HG03064 (cell line): ENCODE measurements at regions not wholly inside any gene's neighbourhood (a gene's known extent, or its start where the extent isn't known, plus 50 kb on each side); places are given as distances from the start of the nearest gene placed in this dataset.

Source experiments
- ATAC-seq: cut with Tn5 transposase; IDR thresholded peaks from one replicate; pipeline ENCODE4 v1.9.1; 2021; ENCODE audit warnings: low read depth; ENCODE audit not compliant: unreplicated experiment

GRCh38 chr13:97133554-97133953, 88.6 kb upstream of the MBNL2 start:
- ATAC-seq, result no peak

DNA sequence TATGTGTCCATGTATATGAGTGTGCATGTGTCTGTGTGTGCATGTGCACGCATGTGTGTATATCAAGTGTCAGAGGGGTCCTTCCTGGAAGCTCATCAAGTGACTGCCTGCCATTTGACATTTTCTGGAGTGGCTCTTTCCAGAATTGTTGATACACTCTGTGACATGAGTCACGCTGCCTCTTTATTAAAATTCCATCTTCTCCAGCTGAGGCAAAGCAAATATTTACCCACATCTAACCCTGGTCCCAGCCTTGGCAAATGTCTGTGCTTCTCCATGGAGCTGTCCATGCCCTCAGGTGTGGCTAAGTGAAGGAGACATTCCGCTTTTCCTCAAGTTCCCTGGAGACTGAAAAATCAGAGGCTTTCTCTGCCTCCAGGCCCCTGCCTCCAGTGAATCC, 88.2 kb upstream of the MBNL2 start:
- no peak for ATAC-seq

DNA sequence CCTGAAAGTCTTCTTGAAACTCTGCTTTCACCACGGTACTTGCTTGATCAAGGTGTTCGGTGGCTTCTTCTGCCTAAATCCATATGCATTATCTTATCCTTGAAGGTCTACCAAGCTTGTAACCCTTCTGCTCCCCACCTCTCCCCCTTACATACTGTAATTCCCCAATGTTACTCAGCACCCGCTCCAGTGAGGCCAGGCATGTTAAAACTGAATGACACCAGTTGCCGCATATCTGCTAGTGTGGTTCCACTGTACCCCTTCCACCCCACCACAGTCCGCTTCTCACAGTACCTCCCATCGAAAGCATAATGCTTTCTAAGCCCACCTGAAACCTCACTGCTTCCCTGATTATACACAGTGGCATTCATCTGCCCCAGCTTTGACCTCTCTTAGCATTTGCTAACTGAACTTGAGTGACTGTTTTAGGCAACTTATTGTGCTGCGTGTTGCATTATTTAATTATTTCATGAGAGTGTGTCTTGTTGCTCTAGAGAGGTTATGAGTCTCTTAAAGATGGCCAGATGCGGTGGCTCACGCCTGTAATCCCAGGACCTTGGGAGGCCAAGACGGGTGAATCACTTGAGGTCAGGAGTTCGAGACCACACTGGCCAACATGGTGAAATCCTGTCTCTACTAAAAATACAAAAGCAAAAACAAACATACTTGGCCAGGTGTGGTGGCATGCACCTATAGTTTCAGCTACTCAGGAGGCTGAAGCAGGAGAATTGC, 87.6 kb upstream of the MBNL2 start:
- ATAC-seq, result no peak

DNA sequence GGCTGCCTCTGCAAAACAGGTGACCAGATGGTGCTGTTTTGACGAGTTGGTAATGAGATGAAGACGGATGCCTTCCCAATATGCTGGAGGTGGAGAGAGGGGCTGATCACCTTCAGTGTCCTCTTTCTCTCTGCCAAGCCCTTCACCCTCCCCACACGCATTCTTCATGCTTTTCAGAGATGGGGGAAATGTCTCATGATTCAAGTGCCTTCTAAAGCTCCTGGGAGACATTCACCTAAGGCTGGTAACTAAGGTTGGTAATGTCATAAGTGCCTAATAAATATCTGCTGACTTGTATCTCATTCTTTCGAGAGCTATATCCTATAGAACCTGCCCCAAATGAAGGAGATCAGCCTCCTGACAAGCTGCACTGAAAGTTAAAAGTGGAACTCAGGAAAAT, 86.2 kb upstream of the MBNL2 start:
- ATAC-seq, result no peak

- ATAC-seq, result no peak
Observed at GRCh38 chr13:97136418-97136817, 85.7 kb upstream of the MBNL2 start.

DNA sequence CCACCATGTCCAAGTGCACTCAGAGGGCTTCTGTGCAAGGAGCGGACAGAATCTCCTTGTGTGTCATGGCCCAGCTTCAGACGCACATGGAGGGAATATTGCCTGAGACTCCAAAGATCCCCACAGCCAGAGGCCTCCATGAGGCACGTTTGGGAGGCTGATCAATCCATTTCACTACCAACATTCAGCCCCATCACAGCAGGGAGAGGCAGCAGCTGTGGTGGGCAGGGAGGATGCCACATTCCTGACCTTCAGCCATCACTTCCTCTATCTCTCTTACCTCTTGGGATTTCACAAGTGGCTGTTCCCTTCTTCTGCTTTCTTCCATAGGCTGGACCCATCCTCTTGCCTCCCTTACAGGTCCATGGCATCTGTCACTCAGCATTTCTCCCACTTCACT, 82.4 kb upstream of the MBNL2 start:
- no peak for ATAC-seq

DNA sequence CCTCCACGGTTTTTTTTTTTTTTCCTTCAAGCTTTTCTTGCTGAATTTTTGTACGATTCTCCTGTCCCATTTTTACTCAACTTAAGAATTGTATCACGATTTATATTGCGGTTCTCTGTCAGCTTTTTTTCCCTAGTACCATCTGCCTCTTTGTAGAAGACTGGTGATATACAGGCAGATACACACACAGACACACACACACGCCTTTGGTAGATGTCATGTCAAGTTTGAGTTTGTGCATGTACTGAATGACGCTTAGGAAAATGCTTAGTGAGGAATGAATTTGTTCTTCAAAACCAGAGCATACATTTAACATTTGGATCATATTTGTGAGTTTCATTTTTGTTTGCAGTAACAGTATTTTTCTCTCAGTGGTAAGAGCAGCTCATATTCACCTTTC, 82.0 kb upstream of the MBNL2 start:
- no peak for ATAC-seq

DNA sequence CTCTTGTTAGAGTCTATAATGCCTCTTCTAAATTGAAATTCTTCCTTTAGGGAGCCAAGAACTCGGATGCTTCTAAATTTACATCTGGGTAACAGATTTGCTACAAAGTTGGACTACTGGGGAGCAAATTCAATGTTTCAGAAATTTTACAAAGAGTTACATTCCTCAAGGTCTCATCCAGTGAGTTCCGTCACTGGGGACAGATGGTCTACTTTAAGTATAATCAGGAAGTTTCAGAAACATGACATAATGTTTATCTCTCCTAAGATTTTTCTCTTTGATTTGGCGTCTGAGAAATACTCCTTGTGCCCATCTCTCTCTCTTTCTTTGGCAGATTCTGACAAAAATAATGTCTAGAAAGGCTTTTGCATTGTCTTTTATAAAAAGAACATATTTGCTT, 81.5 kb upstream of the MBNL2 start:
- no peak for ATAC-seq

DNA sequence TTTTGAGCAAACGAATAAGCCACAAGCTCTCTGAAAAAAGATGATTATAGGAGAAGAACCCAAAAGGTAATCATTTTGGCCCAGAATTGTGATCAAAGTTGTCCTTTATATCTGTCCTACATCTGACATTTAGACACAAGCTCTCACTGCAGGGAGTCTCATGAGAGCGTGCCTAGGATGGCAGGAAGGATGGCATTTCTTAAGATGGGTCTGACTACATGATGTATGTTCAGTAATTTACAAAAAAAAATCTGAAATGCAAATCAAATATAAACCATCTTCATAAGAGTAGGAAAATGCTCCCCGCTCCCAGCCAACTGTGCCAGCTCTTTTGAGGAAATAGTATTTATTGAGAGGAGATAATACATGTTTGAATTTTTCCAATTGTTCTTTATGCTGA, 81.0 kb upstream of the MBNL2 start:
- no peak for ATAC-seq

GRCh38 chr13:97141564-97142005, 80.5 kb upstream of the MBNL2 start:
- peak; percentile 90 for ATAC-seq

GRCh38 chr13:97142452-97142851, 79.7 kb upstream of the MBNL2 start:
- no peak for ATAC-seq

DNA sequence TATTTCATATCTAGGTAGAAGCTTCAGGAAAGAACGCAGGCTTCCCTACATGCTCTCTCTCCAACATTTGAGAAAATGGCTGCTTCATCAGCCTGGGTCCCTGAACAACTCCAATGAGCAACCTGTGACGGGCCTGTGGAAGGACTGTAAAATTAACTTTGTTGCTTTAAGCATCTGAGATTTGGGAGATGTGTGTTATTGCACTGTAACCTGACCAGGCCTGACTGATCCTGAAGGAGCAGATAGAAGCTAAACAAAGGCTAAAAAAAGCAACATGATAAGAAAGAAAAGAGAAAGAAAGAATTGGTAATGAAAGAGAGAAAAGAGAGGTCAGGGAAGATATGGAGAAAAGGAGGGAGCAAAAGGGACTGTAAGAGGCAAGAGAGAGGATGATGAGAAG, 77.1 kb upstream of the MBNL2 start:
- no peak for ATAC-seq

DNA sequence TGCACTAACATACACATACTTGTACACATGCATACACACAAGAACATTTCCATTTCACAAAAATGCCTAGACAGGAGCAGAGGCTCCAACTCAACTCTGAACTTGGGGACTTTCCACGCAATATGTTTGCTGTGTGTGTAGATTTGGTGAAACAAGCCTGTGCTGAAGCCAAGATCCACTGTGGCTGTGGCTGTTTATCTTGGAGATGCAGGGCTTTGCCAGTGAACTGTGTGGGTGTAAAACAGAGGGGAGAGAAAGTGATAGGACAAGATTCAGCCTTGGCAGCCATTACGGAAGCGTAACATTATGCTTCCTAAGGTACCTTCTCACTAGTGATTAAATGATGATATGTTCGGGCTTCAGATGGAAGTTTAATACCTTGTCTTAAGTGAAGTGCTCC, 73.2 kb upstream of the MBNL2 start:
- ATAC-seq, result no peak

- ATAC-seq, result no peak
Observed at GRCh38 chr13:97160421-97160820, 61.7 kb upstream of the MBNL2 start.

DNA sequence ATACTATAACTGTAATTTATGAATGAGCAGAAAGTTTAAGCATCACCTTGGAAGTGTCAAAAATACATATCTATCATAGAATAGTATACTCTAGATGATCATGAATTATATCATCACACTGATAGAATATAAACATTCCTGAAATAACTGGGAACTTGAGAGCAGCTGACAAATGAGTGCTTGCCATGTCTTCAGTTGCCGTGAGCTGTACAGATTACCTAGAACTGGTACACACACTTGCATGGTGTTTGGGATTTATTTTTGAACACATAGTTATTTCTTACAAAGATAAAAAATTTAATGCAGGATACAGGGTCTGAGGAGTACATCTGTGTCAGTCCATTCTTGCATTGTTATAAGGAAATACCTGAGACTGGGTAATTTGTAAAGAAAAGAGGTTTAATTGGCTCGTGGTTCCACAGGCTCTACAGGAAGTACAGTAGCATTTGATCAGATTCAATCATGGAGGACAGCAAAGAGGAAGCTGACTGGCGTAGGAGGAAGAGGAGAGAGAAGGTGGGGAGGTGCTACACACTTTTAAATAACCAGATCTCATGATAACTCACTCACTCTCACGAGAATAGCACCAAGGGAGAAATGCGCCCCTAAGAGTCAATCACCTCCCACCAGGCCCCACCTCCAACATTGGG, 60.4 kb upstream of the MBNL2 start:
- no peak for ATAC-seq

- no peak for ATAC-seq
Observed at GRCh38 chr13:97165502-97166425, 56.4 kb upstream of the MBNL2 start.

GRCh38 chr13:97171136-97171535, 51.0 kb upstream of the MBNL2 start:
- ATAC-seq, result no peak
